ENCODE measurements at regions not wholly inside any gene's neighbourhood (a gene's known extent, or its start where the extent isn't known, plus 50 kb on each side); places are given as distances from the start of the nearest gene placed in this dataset.

GRCh38 chr11:91967691-91968045 lies 256.9 kb upstream of the FAT3 start:
- TF ChIP-seq EP300 (IDR thresholded peaks at IDR 0.05) (no peak), CTCF (IDR thresholded peaks at IDR 0.05) (no peak)
- Histone ChIP-seq H3K4me3 (no peak overlapping the region), H3K27me3 (no peaks in the 10 kb centered on the region), H3K9me3 (no peaks in the 10 kb centered on the region), H3K27ac (no peak overlapping the region), H3K36me3 (no peaks in the 10 kb centered on the region), H3K4me1 (ENCODE audit: insufficient read depth) (no peaks in the 10 kb centered on the region)
- intact Hi-C loops (cut with DNase I), result no loop called here
- DNase-seq, result no peak
- WGBS, 3 donors, result 2 to 17% (median 12%) methylated on average over 2 of the region's 2 CpGs

GRCh38 chr11:91967026-91967690 lies 257.5 kb upstream of the FAT3 start:
- no peaks in the 10 kb centered on the region for H3K9me3 ChIP-seq
- H3K4me1 ChIP-seq (ENCODE audit: insufficient read depth), result no peaks in the 10 kb centered on the region
- H3K4me3 ChIP-seq, result no peak overlapping the region
- TF ChIP-seq EP300 (IDR thresholded peaks at IDR 0.05) (no peak), CTCF (IDR thresholded peaks at IDR 0.05) (no peak), POLR2A (IDR thresholded peaks at IDR 0.05) (no peak)
- no peaks in the 10 kb centered on the region for H3K36me3 ChIP-seq
- no peak overlapping the region for H3K27ac ChIP-seq
- DNase-seq, result no peak
- intact Hi-C loops (cut with DNase I), result no loop called here
- no peaks in the 10 kb centered on the region for H3K27me3 ChIP-seq

GRCh38 chr11:91966368-91966767 lies 258.2 kb upstream of the FAT3 start:
- no peak for DNase-seq
- WGBS, 3 donors, result 31 to 53% (median 45%) methylated on average over 1 of the region's 1 CpG
- H3K27ac ChIP-seq, result no peak overlapping the region
- no peak overlapping the region for H3K4me3 ChIP-seq
- no peak for TF ChIP-seq CTCF (IDR thresholded peaks at IDR 0.05)
- no peak for TF ChIP-seq POLR2A (IDR thresholded peaks at IDR 0.05)
- no peak for TF ChIP-seq EP300 (IDR thresholded peaks at IDR 0.05)
- H3K27me3 ChIP-seq, result no peaks in the 10 kb centered on the region
- intact Hi-C loops (cut with DNase I), result no loop called here
- H3K9me3 ChIP-seq, result no peaks in the 10 kb centered on the region
- no peaks in the 10 kb centered on the region for H3K4me1 ChIP-seq (ENCODE audit: insufficient read depth)
- H3K36me3 ChIP-seq, result no peaks in the 10 kb centered on the region

GRCh38 chr11:91960770-91961169 lies 263.8 kb upstream of the FAT3 start:
- Histone ChIP-seq H3K27ac (no peak overlapping the region), H3K9me3 (no peaks in the 10 kb centered on the region), H3K4me1 (ENCODE audit: insufficient read depth) (no peaks in the 10 kb centered on the region), H3K4me3 (no peak overlapping the region), H3K36me3 (no peaks in the 10 kb centered on the region), H3K27me3 (no peaks in the 10 kb centered on the region)
- no peak for DNase-seq
- TF ChIP-seq POLR2A (IDR thresholded peaks at IDR 0.05), result no peak
- intact Hi-C loops (cut with DNase I), result no loop called here
- 85 to 88% (median 86%) methylated on average over 3 of the region's 3 CpGs for WGBS, 3 donors

GRCh38 chr11:91959411-91959810 lies 265.2 kb upstream of the FAT3 start:
- H3K4me3 ChIP-seq, result no peak overlapping the region
- 65 to 72% (median 65%) methylated on average over 3 of the region's 3 CpGs for WGBS, 3 donors
- H3K27me3 ChIP-seq, result no peaks in the 10 kb centered on the region
- DNase-seq, result no peak
- H3K27ac ChIP-seq, result no peak overlapping the region
- intact Hi-C loops (cut with DNase I), result no loop called here
- TF ChIP-seq EP300 (IDR thresholded peaks at IDR 0.05), result no peak
- no peak for TF ChIP-seq CTCF (IDR thresholded peaks at IDR 0.05)
- TF ChIP-seq POLR2A (IDR thresholded peaks at IDR 0.05), result no peak
- H3K9me3 ChIP-seq, result no peaks in the 10 kb centered on the region
- H3K36me3 ChIP-seq, result no peaks in the 10 kb centered on the region
- H3K4me1 ChIP-seq (ENCODE audit: insufficient read depth), result no peaks in the 10 kb centered on the region

Data from ovary (tissue), 7 donors.